OCI-LY3 (cell line): ENCODE measurements at regions not wholly inside any gene's neighbourhood (a gene's known extent, or its start where the extent isn't known, plus 50 kb on each side); places are given as distances from the start of the nearest gene placed in this dataset.

Experiments
- H2AFZ ChIP-seq: fragments of 200-600, 300-600 bp; shearing (Covaris generic); 2 replicates; pipeline ENCODE4 v1.6.0; 2014; ENCODE audit warnings: antibody characterized with exemption, low read depth, low read length
- H3K27ac ChIP-seq: fragments of 200-600, 300-600 bp; sonication (generic); 2 replicates; pipeline ENCODE4 v1.5.1; 2014; ENCODE audit warnings: mild to moderate bottlenecking, low read length, moderate library complexity, mixed read lengths
- H3K27me3 ChIP-seq: fragments of 200-600, 300-600 bp; sonication (generic); 2 replicates; pipeline ENCODE4 v1.6.1; 2014; ENCODE audit warnings: low read depth, low read length, mixed read lengths
- H3K36me3 ChIP-seq: fragments of 200-600, 300-600 bp; sonication (generic); replicated peaks from 2 replicates; pipeline ENCODE3; 2014; ENCODE audit warnings: low read depth, low read length, mixed read lengths
- H3K4me1 ChIP-seq: fragments of 300-600, 200-600 bp; sonication (generic); 2 replicates; pipeline ENCODE4 v1.6.1; 2014; ENCODE audit warnings: low read length, mixed read lengths
- H3K4me2 ChIP-seq: fragments of 200-600, 300-600 bp; sonication (generic); 2 replicates; pipeline ENCODE4 v1.6.1; 2014; ENCODE audit warnings: low read length, mixed read lengths
- H3K4me3 ChIP-seq: fragments of 300-600, 200-600 bp; sonication (generic); 2 replicates; pipeline ENCODE4 v1.5.1; 2014; ENCODE audit warnings: antibody characterized with exemption, mild to moderate bottlenecking, low read length, moderate library complexity
- H3K79me2 ChIP-seq: fragments of 300-600, 200-600 bp; shearing (Covaris generic); 2 replicates; pipeline ENCODE4 v1.6.1; 2014; ENCODE audit warnings: mild to moderate bottlenecking, low read length, mixed read lengths
- H3K9ac ChIP-seq: fragments of 300-600, 200-600 bp; shearing (Covaris generic); 2 replicates; pipeline ENCODE4 v1.6.0; 2014; ENCODE audit warnings: mild to moderate bottlenecking, low read length, moderate library complexity
- H3K9me3 ChIP-seq: fragments of 200-600, 300-600 bp; shearing (Covaris generic); 2 replicates; pipeline ENCODE4 v1.6.1; 2014; ENCODE audit warnings: low read length, mixed read lengths; ENCODE audit not compliant: insufficient read depth
- H4K20me1 ChIP-seq: fragments of 200-600, 300-600 bp; sonication (generic); 2 replicates; pipeline ENCODE4 v1.6.1; 2016; ENCODE audit warnings: low read length, mixed read lengths; ENCODE audit not compliant: insufficient read depth
- EZH2phosphoT487 ChIP-seq: fragments of 200-600 bp; shearing (Covaris generic); IDR thresholded peaks from 2 replicates; pipeline ENCODE4 v1.6.1; 2018; ENCODE audit warnings: antibody characterized with exemption, mixed run types, low read depth
- TF ChIP-seq, protein P1 (sequence below): fragments of 200-600, 300-600 bp; sonication (generic); IDR thresholded peaks from 2 replicates; pipeline ENCODE4 v1.5.1; 2014; ENCODE audit warnings: antibody characterized with exemption, low read length, low read depth

DNA sequence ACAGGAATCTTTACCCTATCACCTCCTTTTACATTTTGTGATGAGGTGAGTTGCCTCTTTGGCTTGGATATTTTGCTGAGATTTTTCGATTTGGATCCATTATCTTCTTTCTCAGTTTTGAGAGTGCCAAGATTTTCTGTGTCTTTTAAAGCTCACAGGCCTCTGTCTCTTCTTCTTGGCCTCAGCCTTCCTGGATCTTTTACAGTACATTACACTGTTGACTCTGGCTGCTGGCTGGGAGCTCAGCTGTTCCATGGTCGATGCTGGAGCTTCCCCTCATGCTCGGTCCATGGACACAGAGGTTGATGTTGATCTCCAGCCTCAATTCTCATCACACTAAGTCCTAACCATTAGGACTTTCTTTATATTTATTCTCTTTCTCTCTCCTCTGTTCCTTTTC lies 332.8 kb upstream of the UBE2E3 start:
- Histone ChIP-seq H3K4me3 (no peak overlapping the region), H2AFZ (no peak overlapping the region), H3K27me3 (no peaks in the 10 kb centered on the region), H3K36me3 (no peaks in the 10 kb centered on the region), H3K4me1 (no peaks in the 10 kb centered on the region), H3K9me3 (no peaks in the 10 kb centered on the region), H4K20me1 (no peaks in the 10 kb centered on the region), H3K4me2 (no peak overlapping the region), H3K27ac (no peak overlapping the region), H3K9ac (no peak overlapping the region), H3K79me2 (no peaks in the 10 kb centered on the region)
- TF ChIP-seq, protein P1, sequence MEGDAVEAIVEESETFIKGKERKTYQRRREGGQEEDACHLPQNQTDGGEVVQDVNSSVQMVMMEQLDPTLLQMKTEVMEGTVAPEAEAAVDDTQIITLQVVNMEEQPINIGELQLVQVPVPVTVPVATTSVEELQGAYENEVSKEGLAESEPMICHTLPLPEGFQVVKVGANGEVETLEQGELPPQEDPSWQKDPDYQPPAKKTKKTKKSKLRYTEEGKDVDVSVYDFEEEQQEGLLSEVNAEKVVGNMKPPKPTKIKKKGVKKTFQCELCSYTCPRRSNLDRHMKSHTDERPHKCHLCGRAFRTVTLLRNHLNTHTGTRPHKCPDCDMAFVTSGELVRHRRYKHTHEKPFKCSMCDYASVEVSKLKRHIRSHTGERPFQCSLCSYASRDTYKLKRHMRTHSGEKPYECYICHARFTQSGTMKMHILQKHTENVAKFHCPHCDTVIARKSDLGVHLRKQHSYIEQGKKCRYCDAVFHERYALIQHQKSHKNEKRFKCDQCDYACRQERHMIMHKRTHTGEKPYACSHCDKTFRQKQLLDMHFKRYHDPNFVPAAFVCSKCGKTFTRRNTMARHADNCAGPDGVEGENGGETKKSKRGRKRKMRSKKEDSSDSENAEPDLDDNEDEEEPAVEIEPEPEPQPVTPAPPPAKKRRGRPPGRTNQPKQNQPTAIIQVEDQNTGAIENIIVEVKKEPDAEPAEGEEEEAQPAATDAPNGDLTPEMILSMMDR = no peak
- TF ChIP-seq EZH2phosphoT487 = no peak

- Histone ChIP-seq H2AFZ (no peak overlapping the region), H3K4me1 (no peaks in the 10 kb centered on the region), H3K36me3 (no peaks in the 10 kb centered on the region), H3K27me3 (no peaks in the 10 kb centered on the region), H3K9me3 (no peaks in the 10 kb centered on the region), H3K9ac (no peak overlapping the region), H3K4me3 (no peak overlapping the region), H3K27ac (no peak overlapping the region), H4K20me1 (no peaks in the 10 kb centered on the region), H3K79me2 (no peaks in the 10 kb centered on the region), H3K4me2 (no peak overlapping the region)
- TF ChIP-seq, protein P1 = no peak
- TF ChIP-seq EZH2phosphoT487 = no peak
These were observed 333.2 kb upstream of the UBE2E3 start for GRCh38 chr2:180647221-180647620.

- no peaks in the 10 kb centered on the region for H3K79me2 ChIP-seq
These were observed 333.6 kb upstream of the UBE2E3 start for GRCh38 chr2:180646756-180647155.

DNA sequence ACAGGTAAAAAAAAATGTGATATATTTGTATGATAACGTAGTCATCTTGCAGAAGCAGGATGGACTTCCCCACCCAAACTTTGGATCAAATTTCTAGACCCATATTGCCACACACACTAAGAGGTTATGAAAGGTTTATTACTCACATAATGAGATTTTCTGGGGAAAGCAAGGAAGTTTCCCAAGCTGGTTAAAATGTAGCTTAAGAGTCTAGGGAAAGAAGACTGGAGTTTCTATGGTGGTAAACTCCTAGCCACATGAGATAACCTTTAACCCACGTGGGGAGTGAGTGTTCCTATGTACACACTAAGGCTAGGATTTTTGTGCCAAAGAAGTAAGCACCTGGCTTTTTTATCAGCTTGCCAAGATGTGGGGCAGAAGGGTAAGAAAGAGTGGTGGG lies 335.7 kb upstream of the UBE2E3 start:
- H3K4me2 ChIP-seq = no peak overlapping the region
- TF ChIP-seq, protein P1 = no peak
- no peak for TF ChIP-seq EZH2phosphoT487

More at GRCh38 chr2:180646756-180647155, 333.6 kb upstream of the UBE2E3 start:
- TF ChIP-seq EZH2phosphoT487 = no peak
- TF ChIP-seq, protein P1 = no peak
- no peaks in the 10 kb centered on the region for H3K9me3 ChIP-seq
- H3K36me3 ChIP-seq = no peaks in the 10 kb centered on the region
- H3K27me3 ChIP-seq = no peaks in the 10 kb centered on the region
- H4K20me1 ChIP-seq = no peaks in the 10 kb centered on the region
- no peaks in the 10 kb centered on the region for H3K4me1 ChIP-seq
- H3K4me2 ChIP-seq = no peak overlapping the region
- no peak overlapping the region for H3K4me3 ChIP-seq
- no peak overlapping the region for H2AFZ ChIP-seq
- H3K27ac ChIP-seq = no peak overlapping the region
- no peak overlapping the region for H3K9ac ChIP-seq

More for the DNA sequence above, 335.7 kb upstream of the UBE2E3 start:
- Histone ChIP-seq H3K27ac (no peak overlapping the region), H2AFZ (no peak overlapping the region), H3K36me3 (no peaks in the 10 kb centered on the region), H3K4me1 (no peaks in the 10 kb centered on the region), H3K9me3 (no peaks in the 10 kb centered on the region), H3K4me3 (no peak overlapping the region), H3K79me2 (no peaks in the 10 kb centered on the region), H3K27me3 (no peaks in the 10 kb centered on the region), H3K9ac (no peak overlapping the region), H4K20me1 (no peaks in the 10 kb centered on the region)
